ENCODE measurements at regions not wholly inside any gene's neighbourhood (a gene's known extent, or its start where the extent isn't known, plus 50 kb on each side); places are given as distances from the start of the nearest gene placed in this dataset.

DNA sequence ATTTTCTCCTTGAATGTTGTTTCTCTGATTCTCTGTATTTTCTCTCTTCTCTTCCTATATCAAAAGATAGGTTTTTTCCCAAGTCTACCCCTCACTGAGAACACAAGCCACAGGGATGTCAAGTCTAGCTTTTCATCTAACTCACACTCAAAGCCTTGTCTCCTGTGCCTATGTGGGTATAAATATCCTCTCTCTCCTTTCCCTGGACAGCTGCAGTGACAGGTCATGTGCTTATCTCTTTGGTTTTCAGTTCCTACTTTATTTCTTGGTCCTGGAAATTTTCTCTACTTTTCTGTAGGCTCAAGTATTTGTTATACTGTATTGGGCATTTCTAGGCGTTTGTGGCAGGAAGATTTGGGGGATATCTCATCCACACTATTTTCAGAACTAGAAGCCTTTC is 182.4 kb upstream of the MVB12B start:
- TF ChIP-seq, protein P1, sequence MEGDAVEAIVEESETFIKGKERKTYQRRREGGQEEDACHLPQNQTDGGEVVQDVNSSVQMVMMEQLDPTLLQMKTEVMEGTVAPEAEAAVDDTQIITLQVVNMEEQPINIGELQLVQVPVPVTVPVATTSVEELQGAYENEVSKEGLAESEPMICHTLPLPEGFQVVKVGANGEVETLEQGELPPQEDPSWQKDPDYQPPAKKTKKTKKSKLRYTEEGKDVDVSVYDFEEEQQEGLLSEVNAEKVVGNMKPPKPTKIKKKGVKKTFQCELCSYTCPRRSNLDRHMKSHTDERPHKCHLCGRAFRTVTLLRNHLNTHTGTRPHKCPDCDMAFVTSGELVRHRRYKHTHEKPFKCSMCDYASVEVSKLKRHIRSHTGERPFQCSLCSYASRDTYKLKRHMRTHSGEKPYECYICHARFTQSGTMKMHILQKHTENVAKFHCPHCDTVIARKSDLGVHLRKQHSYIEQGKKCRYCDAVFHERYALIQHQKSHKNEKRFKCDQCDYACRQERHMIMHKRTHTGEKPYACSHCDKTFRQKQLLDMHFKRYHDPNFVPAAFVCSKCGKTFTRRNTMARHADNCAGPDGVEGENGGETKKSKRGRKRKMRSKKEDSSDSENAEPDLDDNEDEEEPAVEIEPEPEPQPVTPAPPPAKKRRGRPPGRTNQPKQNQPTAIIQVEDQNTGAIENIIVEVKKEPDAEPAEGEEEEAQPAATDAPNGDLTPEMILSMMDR (conservative IDR thresholded peaks at IDR 0.05 in 1 of 2, IDR thresholded peaks at IDR 0.05 in 1 of 2; ENCODE audit: low read depth in 1 of 2, low read length in 2 of 2) = no peak
- no peak for TF ChIP-seq EZH2 (IDR thresholded peaks at IDR 0.05; ENCODE audit: low read length, missing control alignments)

Data from fibroblast of lung (primary cell).